ENCODE measurements at regions not wholly inside any gene's neighbourhood (a gene's known extent, or its start where the extent isn't known, plus 50 kb on each side); places are given as distances from the start of the nearest gene placed in this dataset.

DNA sequence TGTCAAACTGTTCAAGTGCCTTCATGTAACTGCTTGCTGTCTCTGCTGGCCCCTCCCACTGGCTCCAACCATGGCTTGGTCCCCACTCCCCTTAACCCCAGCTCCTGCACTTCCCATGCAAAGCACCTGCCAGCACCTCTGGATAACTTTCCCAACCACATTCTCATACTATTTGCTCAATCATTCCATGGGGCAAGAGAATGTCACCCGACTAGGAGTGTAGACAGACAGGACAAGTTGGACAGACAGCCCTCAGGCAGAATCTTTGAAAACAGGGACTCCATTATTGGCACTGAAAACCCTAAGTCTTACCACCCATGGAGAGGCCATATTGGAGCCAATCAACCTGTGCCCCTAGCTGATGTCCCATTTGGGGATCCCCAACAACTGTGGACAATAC, 246.5 kb downstream of the RPLP1 start:
- FAIRE-seq (no peak), DNase-seq (ENCODE audit: low read depth, low spot score) (no peak)
- Histone ChIP-seq H3K4me2 (ENCODE audit: control insufficient read depth, extremely low read depth, insufficient read depth, low read depth, low read length) (no peak overlapping the region), H3K4me1 (ENCODE audit: control insufficient read depth, extremely low read depth, insufficient read depth, low read length) (no peaks in the 10 kb centered on the region), H2AFZ (ENCODE audit: control insufficient read depth, low read length) (no peak overlapping the region), H3K4me3 (ENCODE audit: control insufficient read depth in 2 of 3, extremely low read depth in 1 of 3, insufficient read depth in 2 of 3, low read depth in 1 of 3, low read length in 3 of 3) (no peak overlapping the region), H4K20me1 (ENCODE audit: control insufficient read depth, extremely low read depth, insufficient read depth, low read length) (no peaks in the 10 kb centered on the region), H3K36me3 (ENCODE audit: control insufficient read depth in 2 of 2, extremely low read depth in 1 of 2, insufficient read depth in 2 of 2, low read length in 2 of 2) (no peaks in the 10 kb centered on the region), H3K27ac (ENCODE audit: control insufficient read depth, insufficient read depth, low read length) (no peak overlapping the region), H3K9me1 (ENCODE audit: control insufficient read depth, extremely low read depth, insufficient read depth, low read length) (no peaks in the 10 kb centered on the region), H3K9ac (ENCODE audit: control insufficient read depth, extremely low read depth, insufficient read depth, low read length) (no peak overlapping the region), H3K79me2 (ENCODE audit: control insufficient read depth, insufficient read depth, low read length) (no peaks in the 10 kb centered on the region), H3K9me3 (ENCODE audit: control insufficient read depth, low read depth, low read length) (no peaks in the 10 kb centered on the region), H3K27me3 (ENCODE audit: control insufficient read depth, extremely low read depth, insufficient read depth, low read length) (peaks cover 20% of the 10 kb centered on the region)
- dilution Hi-C loops (cut with MboI; ENCODE audit: extremely low pct_ligation_motif_present, low sequenced_read_pairs) = no loop called here
- TF ChIP-seq, protein P1, sequence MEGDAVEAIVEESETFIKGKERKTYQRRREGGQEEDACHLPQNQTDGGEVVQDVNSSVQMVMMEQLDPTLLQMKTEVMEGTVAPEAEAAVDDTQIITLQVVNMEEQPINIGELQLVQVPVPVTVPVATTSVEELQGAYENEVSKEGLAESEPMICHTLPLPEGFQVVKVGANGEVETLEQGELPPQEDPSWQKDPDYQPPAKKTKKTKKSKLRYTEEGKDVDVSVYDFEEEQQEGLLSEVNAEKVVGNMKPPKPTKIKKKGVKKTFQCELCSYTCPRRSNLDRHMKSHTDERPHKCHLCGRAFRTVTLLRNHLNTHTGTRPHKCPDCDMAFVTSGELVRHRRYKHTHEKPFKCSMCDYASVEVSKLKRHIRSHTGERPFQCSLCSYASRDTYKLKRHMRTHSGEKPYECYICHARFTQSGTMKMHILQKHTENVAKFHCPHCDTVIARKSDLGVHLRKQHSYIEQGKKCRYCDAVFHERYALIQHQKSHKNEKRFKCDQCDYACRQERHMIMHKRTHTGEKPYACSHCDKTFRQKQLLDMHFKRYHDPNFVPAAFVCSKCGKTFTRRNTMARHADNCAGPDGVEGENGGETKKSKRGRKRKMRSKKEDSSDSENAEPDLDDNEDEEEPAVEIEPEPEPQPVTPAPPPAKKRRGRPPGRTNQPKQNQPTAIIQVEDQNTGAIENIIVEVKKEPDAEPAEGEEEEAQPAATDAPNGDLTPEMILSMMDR (optimal IDR thresholded peaks at IDR 0.05 in 1 of 3, IDR thresholded peaks at IDR 0.05 in 1 of 3, conservative IDR thresholded peaks at IDR 0.05 in 1 of 3; ENCODE audit: extremely low read depth in 1 of 3, insufficient read depth in 2 of 3, low read length in 3 of 3) = no peak
- no peak for TF ChIP-seq EZH2 (IDR thresholded peaks at IDR 0.05; ENCODE audit: low read length)

GRCh38 chr15:69700380-69700779, 247.8 kb downstream of the RPLP1 start:
- FAIRE-seq = no peak
- no peak overlapping the region for H3K9ac ChIP-seq (ENCODE audit: control insufficient read depth, extremely low read depth, insufficient read depth, low read length)
- dilution Hi-C loops (cut with MboI; ENCODE audit: extremely low pct_ligation_motif_present, low sequenced_read_pairs) = no loop called here

More at GRCh38 chr15:69700380-69700779, 247.8 kb downstream of the RPLP1 start:
- Histone ChIP-seq H3K4me3 (ENCODE audit: control insufficient read depth in 2 of 3, extremely low read depth in 1 of 3, insufficient read depth in 2 of 3, low read depth in 1 of 3, low read length in 3 of 3) (no peak overlapping the region), H2AFZ (ENCODE audit: control insufficient read depth, low read length) (no peak overlapping the region), H3K36me3 (ENCODE audit: control insufficient read depth in 2 of 2, extremely low read depth in 1 of 2, insufficient read depth in 2 of 2, low read length in 2 of 2) (no peaks in the 10 kb centered on the region), H4K20me1 (ENCODE audit: control insufficient read depth, extremely low read depth, insufficient read depth, low read length) (no peaks in the 10 kb centered on the region), H3K9me3 (ENCODE audit: control insufficient read depth, low read depth, low read length) (no peaks in the 10 kb centered on the region), H3K27ac (ENCODE audit: control insufficient read depth, insufficient read depth, low read length) (no peak overlapping the region), H3K4me1 (ENCODE audit: control insufficient read depth, extremely low read depth, insufficient read depth, low read length) (no peaks in the 10 kb centered on the region), H3K9me1 (ENCODE audit: control insufficient read depth, extremely low read depth, insufficient read depth, low read length) (no peaks in the 10 kb centered on the region), H3K79me2 (ENCODE audit: control insufficient read depth, insufficient read depth, low read length) (no peaks in the 10 kb centered on the region), H3K4me2 (ENCODE audit: control insufficient read depth, extremely low read depth, insufficient read depth, low read depth, low read length) (no peak overlapping the region), H3K27me3 (ENCODE audit: control insufficient read depth, extremely low read depth, insufficient read depth, low read length) (peaks cover 16% of the 10 kb centered on the region)
- TF ChIP-seq, protein P1 (optimal IDR thresholded peaks at IDR 0.05 in 1 of 3, IDR thresholded peaks at IDR 0.05 in 1 of 3, conservative IDR thresholded peaks at IDR 0.05 in 1 of 3; ENCODE audit: extremely low read depth in 1 of 3, insufficient read depth in 2 of 3, low read length in 3 of 3) = no peak
- no peak for TF ChIP-seq EZH2 (IDR thresholded peaks at IDR 0.05; ENCODE audit: low read length)
- no peak for DNase-seq (ENCODE audit: low read depth, low spot score)

Data from keratinocyte (primary cell).